ENCODE measurements at regions not wholly inside any gene's neighbourhood (a gene's known extent, or its start where the extent isn't known, plus 50 kb on each side); places are given as distances from the start of the nearest gene placed in this dataset.

- no peak for TF ChIP-seq CTCF (IDR thresholded peaks at IDR 0.05)
- TF ChIP-seq POLR2A (IDR thresholded peaks at IDR 0.05): no peak
Measured at GRCh38 chr9:105021917-105022316, 94.0 kb upstream of the ABCA1 start.
